Lower leg skin (tissue), 4 donors: ENCODE measurements at regions not wholly inside any gene's neighbourhood (a gene's known extent, or its start where the extent isn't known, plus 50 kb on each side); places are given as distances from the start of the nearest gene placed in this dataset.

Experiments
- DNase-seq, 2 donors: peaks; one replicate each; pipeline ENCODE4 v3.0.0-alpha.2; 2019; ENCODE audit warnings: low spot score in 2 of 2
- H3K4me3 ChIP-seq: fragments of 200-600 bp; sonication (generic); 2 replicates; pipeline ENCODE4 v1.5.1; 2017; ENCODE audit warnings: mild to moderate bottlenecking, low read depth; ENCODE audit not compliant: poor library complexity, severe bottlenecking
- CTCF ChIP-seq, 3 donors: fragments of 450-650 bp; IDR thresholded peaks; one replicate each; pipeline ENCODE4 v1.5.1; 2016; ENCODE audit warnings: antibody characterized with exemption in 3 of 3, mild to moderate bottlenecking in 3 of 3, moderate library complexity in 2 of 3
- POLR2A ChIP-seq, 2 donors: fragments of 450-650 bp; IDR thresholded peaks; one replicate each; pipeline ENCODE4 v1.6.1; 2016 to 2017; ENCODE audit warnings: antibody characterized with exemption in 2 of 2, mild to moderate bottlenecking in 1 of 2, moderate library complexity in 1 of 2
- WGBS, 2 donors: methylation state at CpG; one replicate each; pipeline ENCODE4 v1.1.5; 2018; 5-methylcytosine and 5-hydroxymethylcytosine counted together
- intact Hi-C: fragments of 100-400 bp; cut with DNase I; formaldehyde crosslinking; loops from one replicate; pipeline ENCODE4 v1.15.0; 2023; ENCODE audit warnings: low total_unique reads

DNA sequence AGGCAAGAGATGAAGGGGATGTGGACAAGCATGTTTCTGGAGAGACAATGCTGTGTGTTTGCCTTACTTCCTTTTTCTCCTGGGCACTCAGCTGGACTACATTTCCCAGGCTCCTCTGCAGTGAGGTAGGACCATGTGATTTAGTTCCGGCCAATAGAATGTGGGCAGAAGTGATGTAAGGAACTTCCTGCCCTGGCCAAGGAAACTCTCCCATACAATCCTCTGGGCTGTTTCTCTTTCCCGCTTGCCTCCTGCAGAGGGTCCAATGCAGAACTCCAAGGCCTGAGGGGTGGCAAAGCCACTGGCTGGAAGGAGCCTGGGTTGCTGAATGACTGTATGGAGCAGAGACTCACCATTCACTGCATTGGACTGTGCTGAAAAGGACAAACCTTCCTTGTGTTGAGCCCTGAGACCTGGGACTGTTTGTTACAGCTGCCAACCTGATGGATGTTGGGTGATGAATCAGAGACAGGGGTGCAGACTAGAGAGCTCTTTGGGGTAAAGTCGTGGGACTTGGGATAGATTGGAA, 82.7 kb upstream of the SLC6A6 start:
- no peak overlapping the region for H3K4me3 ChIP-seq
- intact Hi-C loops = no loop called here
- DNase-seq = no peak
- TF ChIP-seq POLR2A (IDR thresholded peaks at IDR 0.05) (no peak), CTCF (IDR thresholded peaks at IDR 0.05) (no peak)
- 75 to 76% methylated on average over 3 of the region's 3 CpGs for WGBS, 2 donors

- no peak overlapping the region for H3K4me3 ChIP-seq
- DNase-seq = no peak
- intact Hi-C loops = no loop called here
- WGBS, 2 donors = 86 to 100% methylated on average over 3 of the region's 3 CpGs
- no peak for TF ChIP-seq POLR2A (IDR thresholded peaks at IDR 0.05)
- no peak for TF ChIP-seq CTCF (IDR thresholded peaks at IDR 0.05)
Measured at GRCh38 chr3:14320219-14320618, 82.2 kb upstream of the SLC6A6 start.

- no peak for DNase-seq
- 79 to 94% methylated on average over 3 of the region's 3 CpGs for WGBS, 2 donors
- H3K4me3 ChIP-seq = no peak overlapping the region
- TF ChIP-seq CTCF (IDR thresholded peaks at IDR 0.05) (no peak), POLR2A (IDR thresholded peaks at IDR 0.05) (no peak)
- intact Hi-C loops = no loop called here
Measured at GRCh38 chr3:14322001-14322400, 80.4 kb upstream of the SLC6A6 start.

DNA sequence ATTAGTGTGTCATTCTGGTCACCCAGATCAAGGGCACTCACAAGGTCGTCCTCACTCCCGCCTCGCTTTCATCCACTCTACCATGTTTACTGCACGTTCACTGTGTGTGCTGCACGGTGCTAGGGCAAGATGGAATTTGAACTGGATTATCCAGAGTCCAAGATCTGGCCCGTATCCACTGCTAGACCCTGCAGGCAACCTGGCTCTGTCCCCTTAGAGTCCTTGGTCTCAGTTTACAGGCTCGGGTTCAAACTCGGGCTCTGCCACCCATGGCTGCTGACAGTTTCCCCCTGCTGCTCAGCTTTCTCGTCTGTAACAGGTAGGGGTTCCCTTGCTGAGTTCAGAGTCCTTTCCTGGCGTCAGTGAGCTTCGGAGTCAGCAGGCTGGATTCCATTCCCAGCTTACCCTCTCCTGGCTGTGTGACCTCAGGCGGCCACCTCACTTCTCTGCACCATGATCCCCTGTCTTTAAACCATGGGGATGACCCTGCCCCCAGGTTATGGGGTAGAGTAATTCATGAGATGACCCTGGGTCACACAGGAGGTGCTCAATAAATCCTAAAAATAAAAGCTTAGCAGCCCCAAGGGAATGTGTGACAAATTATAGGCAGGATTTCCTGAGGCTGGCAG, 79.6 kb upstream of the SLC6A6 start:
- DNase-seq = no peak
- no peak for TF ChIP-seq CTCF (IDR thresholded peaks at IDR 0.05)
- TF ChIP-seq POLR2A (IDR thresholded peaks at IDR 0.05) = no peak
- intact Hi-C loops = no loop called here
- no peak overlapping the region for H3K4me3 ChIP-seq
- 85 to 89% methylated on average over 12 of the region's 12 CpGs for WGBS, 2 donors

DNA sequence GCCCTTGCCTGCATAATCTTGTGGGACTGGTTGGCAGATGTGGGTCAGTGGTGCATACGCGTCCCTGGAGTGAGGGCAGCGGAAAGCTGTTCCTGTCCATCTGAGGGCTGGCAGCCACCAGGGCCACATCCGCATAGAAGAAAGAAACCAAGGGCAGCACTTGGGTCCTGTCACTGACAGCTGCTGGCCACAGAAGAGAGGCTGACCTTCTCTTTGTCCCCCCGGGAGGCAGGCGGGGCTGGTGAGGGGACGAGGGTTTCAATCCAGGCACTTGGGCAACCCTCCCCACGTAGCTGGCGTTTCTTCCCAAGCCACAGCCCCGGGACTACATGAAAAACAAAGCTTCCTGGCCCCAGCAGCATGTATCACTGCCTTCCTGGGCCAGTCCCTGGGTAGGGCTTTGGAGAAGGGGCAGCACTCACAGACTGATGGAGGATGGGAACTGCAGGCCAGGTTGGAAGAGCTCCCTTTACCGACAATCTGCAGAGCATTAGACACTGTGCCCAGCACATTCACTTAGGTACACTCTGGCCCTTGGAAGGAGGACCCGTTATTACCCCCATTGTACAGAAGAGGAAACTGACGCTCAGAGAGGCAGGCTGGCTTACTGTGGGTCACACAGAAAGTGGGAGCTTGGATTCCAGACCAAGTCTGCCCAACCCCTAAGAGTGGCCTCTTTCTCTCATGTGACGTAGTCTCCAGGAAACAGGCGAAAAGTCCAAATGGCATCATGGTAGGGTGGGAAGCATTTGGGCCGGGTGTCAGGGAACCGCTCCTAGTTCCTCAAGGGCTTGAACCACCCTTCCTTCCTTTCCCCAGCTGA, 78.8 kb upstream of the SLC6A6 start:
- intact Hi-C loops = no loop called here
- TF ChIP-seq CTCF (IDR thresholded peaks at IDR 0.05) (no peak), POLR2A (IDR thresholded peaks at IDR 0.05) (no peak)
- no peak overlapping the region for H3K4me3 ChIP-seq
- no peak for DNase-seq
- 82% methylated on average over 16 to 17 of the region's 17 CpGs for whole genome bisulfite sequencing, 2 donors
